ENCODE measurements at regions not wholly inside any gene's neighbourhood (a gene's known extent, or its start where the extent isn't known, plus 50 kb on each side); places are given as distances from the start of the nearest gene placed in this dataset.

- TF ChIP-seq ZNF713 (CRISPR knock-in tag; IDR thresholded peaks at IDR 0.05) (no peak), NCOA2 (CRISPR knock-in tag; IDR thresholded peaks at IDR 0.05) (no peak), KLF6 (CRISPR knock-in tag; IDR thresholded peaks at IDR 0.05) (no peak), PAX8 (CRISPR knock-in tag; IDR thresholded peaks at IDR 0.05; ENCODE audit: borderline replicate concordance) (no peak), CTCF (CRISPR knock-in tag; IDR thresholded peaks at IDR 0.05) (no peak), BCL3 (CRISPR knock-in tag; IDR thresholded peaks at IDR 0.05) (no peak), PBX3 (CRISPR knock-in tag; IDR thresholded peaks at IDR 0.05; ENCODE audit: borderline replicate concordance) (no peak)
Observed at GRCh38 chr4:181908168-181908567, 335.0 kb upstream of the TENM3 start.

All from HepG2 (cell line).